Kidney (tissue), 13 donors: ENCODE measurements at regions not wholly inside any gene's neighbourhood (a gene's known extent, or its start where the extent isn't known, plus 50 kb on each side); places are given as distances from the start of the nearest gene placed in this dataset.

Experiments
- DNase-seq, 5 donors: peaks; one replicate each; pipeline ENCODE4 v3.0.0-alpha.2; 2013 to 2020
- FAIRE-seq: peaks from 2 replicates; lab custom pipeline; 2012; peaks lifted over from hg19 to GRCh38; lab: Jason Lieb, UNC
- H3K27ac ChIP-seq, 2 donors: one replicate each; pipeline ENCODE4 v1.7.0; 2013; ENCODE audit warnings: low read depth in 2 of 2, low read length in 2 of 2, inconsistent platforms in 1 of 2
- H3K27me3 ChIP-seq: one replicate; pipeline ENCODE4 v1.7.1; 2013; ENCODE audit warnings: low read length, inconsistent platforms; ENCODE audit not compliant: control insufficient read depth, insufficient read depth
- H3K36me3 ChIP-seq, 3 donors: one replicate each; pipeline versions ENCODE4 v1.7.0 to v1.7.1; 2013; ENCODE audit warnings: low read length in 3 of 3, control low read depth in 1 of 3, inconsistent platforms in 1 of 3; ENCODE audit not compliant: insufficient read depth in 3 of 3, control insufficient read depth in 2 of 3
- H3K4me1 ChIP-seq, 3 donors: one replicate each; pipeline versions ENCODE4 v1.7.0 to v1.7.1; 2013; ENCODE audit warnings: low read length in 3 of 3, inconsistent platforms in 1 of 3, low read depth in 1 of 3; ENCODE audit not compliant: control insufficient read depth in 2 of 3, insufficient read depth in 2 of 3
- H3K4me3 ChIP-seq, 3 donors: one replicate each; pipeline versions ENCODE4 v1.7.0 to v1.8.1; 2013; ENCODE audit warnings: low read length in 3 of 3, control low read depth in 1 of 3, inconsistent platforms in 1 of 3
- H3K9ac ChIP-seq, 3 donors: one replicate each; pipeline versions ENCODE4 v1.7.0 to v1.7.1; 2013; ENCODE audit warnings: low read length in 3 of 3, control low read depth in 1 of 3, inconsistent platforms in 1 of 3
- H3K9me3 ChIP-seq, 3 donors: one replicate each; pipeline versions ENCODE4 v1.7.0 to v1.7.1; 2013; ENCODE audit warnings: low read length in 3 of 3, control low read depth in 1 of 3, inconsistent platforms in 1 of 3; ENCODE audit not compliant: control insufficient read depth in 2 of 3, insufficient read depth in 1 of 3
- intact Hi-C: fragments of 100-400 bp; cut with DNase I; formaldehyde crosslinking; loops from one replicate; pipeline ENCODE4 v1.11.1; 2022
- TF ChIP-seq, protein P1 (sequence below): IDR thresholded peaks from 3 replicates; pipeline ENCODE4 v1.5.1; 2012; ENCODE audit warnings: mild to moderate bottlenecking, moderate library complexity, borderline replicate concordance; ENCODE audit not compliant: insufficient read depth; ENCODE audit errors: extremely low read depth
- donor health status: control.
- donor health status: control.
- donor health status: control.
- donor health status: control.
- donor health status: control.
- donor health status: DM: yes; HTN: yes; CAD: no.
- donor health status: Normal renal cell carcinoma (clear cell type).

DNA sequence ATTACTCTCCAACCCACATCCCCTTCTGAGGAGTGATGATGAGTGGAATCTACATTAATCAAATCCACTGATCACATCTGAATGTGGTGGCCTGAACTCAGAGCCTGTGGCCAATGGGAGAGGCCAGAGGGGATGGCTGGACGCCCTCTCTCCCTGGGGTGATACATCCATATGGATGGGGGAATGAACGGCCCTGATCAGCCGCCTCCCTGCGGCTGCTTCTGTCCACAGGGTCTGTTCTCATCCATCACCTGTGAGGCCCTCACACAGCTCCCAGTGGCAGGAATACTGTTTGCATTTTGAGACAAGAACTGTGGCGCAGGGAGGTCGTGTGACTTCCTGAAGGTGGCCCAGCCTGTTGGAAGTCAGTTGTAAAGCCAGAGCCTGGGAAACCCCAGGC, 78.3 kb upstream of the SHISAL1 start:
- FAIRE-seq (no peak), DNase-seq (peak in 2 of 5 donors; percentile 11 to 46)
- Histone ChIP-seq H3K27me3 (no peaks in the 10 kb centered on the region), H3K9me3 (no peaks in the 10 kb centered on the region), H3K4me3 (no peak overlapping the region), H3K4me1 (no peaks in the 10 kb centered on the region), H3K27ac (no peak overlapping the region), H3K36me3 (no peaks in the 10 kb centered on the region), H3K9ac (no peak overlapping the region)
- intact Hi-C loops: no loop called here
- TF ChIP-seq, protein P1, sequence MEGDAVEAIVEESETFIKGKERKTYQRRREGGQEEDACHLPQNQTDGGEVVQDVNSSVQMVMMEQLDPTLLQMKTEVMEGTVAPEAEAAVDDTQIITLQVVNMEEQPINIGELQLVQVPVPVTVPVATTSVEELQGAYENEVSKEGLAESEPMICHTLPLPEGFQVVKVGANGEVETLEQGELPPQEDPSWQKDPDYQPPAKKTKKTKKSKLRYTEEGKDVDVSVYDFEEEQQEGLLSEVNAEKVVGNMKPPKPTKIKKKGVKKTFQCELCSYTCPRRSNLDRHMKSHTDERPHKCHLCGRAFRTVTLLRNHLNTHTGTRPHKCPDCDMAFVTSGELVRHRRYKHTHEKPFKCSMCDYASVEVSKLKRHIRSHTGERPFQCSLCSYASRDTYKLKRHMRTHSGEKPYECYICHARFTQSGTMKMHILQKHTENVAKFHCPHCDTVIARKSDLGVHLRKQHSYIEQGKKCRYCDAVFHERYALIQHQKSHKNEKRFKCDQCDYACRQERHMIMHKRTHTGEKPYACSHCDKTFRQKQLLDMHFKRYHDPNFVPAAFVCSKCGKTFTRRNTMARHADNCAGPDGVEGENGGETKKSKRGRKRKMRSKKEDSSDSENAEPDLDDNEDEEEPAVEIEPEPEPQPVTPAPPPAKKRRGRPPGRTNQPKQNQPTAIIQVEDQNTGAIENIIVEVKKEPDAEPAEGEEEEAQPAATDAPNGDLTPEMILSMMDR: no peak

DNA sequence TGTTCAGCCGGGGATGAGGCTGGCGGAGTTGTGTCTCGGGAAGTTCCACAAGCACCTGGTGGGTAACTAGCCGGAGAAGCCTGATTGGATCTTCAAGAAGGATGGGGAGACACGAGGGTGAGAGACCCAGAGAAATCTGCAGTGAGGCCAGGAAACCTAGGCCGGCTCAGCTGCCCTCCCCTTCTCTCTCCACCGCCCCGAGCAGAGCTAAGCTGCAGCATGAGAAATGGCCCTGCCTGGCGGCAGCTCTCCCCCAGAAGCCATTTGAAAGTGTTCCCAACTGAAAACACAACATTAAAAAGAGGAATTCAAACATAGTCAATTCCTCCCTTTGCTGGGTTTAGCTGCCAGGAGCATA, 77.8 kb upstream of the SHISAL1 start:
- FAIRE-seq (no peak), DNase-seq (peak in 2 of 5 donors; percentile 32 to 41)
- intact Hi-C loops: no loop called here
- no peak overlapping the region for H3K4me3 ChIP-seq
- no peak overlapping the region for H3K27ac ChIP-seq
- TF ChIP-seq, protein P1: no peak
- H3K4me1 ChIP-seq: no peaks in the 10 kb centered on the region
- H3K9me3 ChIP-seq: no peaks in the 10 kb centered on the region
- no peak overlapping the region for H3K9ac ChIP-seq
- H3K27me3 ChIP-seq: no peaks in the 10 kb centered on the region
- H3K36me3 ChIP-seq: no peaks in the 10 kb centered on the region

DNA sequence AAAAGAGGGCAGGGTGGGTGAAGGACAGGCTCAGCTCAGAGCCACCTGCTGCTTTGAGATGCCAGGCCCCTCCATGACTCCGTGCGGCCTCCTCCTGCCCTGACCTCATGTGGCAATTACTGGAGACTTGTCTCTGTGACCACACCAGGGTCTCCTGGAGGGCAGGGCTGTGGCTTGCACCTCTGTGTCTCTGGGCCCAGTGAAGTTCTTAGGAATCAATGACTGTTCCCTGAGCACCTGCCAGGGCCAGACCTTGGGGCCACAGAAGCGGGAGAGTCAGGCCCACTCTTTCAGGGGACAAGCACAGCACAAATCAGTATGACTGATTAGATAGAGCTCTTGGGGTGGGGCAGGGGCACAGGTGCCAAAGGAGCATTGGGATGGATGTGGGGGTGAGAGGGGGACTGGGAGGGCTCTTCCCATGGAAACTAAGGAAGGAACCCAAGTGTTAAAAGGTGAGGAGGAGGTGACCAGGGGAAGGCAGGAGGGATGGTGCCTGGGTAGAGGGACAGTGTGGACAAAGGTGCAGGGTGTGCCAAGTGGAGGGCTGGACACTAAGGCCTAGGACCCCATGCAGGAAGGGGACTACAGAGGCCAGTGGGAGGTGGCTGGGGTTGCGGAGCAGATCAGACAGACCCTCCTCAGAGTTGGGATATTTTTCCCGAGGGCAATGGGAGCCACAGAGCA, 77.3 kb upstream of the SHISAL1 start:
- H3K27ac ChIP-seq: no peak overlapping the region
- H3K4me1 ChIP-seq: no peaks in the 10 kb centered on the region
- H3K27me3 ChIP-seq: no peaks in the 10 kb centered on the region
- no peak for FAIRE-seq
- H3K9ac ChIP-seq: no peak overlapping the region
- intact Hi-C loops: no loop called here
- H3K9me3 ChIP-seq: no peaks in the 10 kb centered on the region
- TF ChIP-seq, protein P1: no peak
- no peak overlapping the region for H3K4me3 ChIP-seq
- no peaks in the 10 kb centered on the region for H3K36me3 ChIP-seq
- DNase-seq: peak in 2 of 5 donors; percentile 32 to 43

DNA sequence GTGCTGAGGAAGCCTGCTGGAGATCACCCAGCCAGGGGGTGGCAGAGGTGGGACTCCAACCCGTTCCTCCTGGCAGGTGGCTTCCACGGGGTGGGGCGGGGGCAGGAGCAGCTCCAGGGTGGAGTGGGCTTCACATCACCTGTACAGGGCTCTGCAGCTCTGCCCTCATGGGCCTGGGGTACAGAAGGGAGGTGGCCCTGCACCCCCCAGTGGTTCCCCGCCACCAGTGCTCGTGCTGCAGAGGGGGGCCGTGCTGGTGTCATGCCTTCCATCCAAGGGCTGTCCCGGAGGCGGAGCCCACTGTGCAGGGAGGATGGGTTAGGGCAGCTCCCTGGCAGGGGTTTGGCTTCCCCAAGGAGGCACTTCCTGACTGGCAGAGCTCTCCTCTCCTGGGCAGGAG, 76.4 kb upstream of the SHISAL1 start:
- Histone ChIP-seq H3K4me3 (no peak overlapping the region), H3K27me3 (no peaks in the 10 kb centered on the region), H3K9ac (no peak overlapping the region), H3K36me3 (no peaks in the 10 kb centered on the region), H3K27ac (no peak overlapping the region), H3K9me3 (no peaks in the 10 kb centered on the region), H3K4me1 (no peaks in the 10 kb centered on the region)
- no peak for FAIRE-seq
- intact Hi-C loops: no loop called here
- TF ChIP-seq, protein P1: no peak
- DNase-seq: peak in 2 of 5 donors; percentile 44 to 58
